ENCODE measurements at regions not wholly inside any gene's neighbourhood (a gene's known extent, or its start where the extent isn't known, plus 50 kb on each side); places are given as distances from the start of the nearest gene placed in this dataset.

DNA sequence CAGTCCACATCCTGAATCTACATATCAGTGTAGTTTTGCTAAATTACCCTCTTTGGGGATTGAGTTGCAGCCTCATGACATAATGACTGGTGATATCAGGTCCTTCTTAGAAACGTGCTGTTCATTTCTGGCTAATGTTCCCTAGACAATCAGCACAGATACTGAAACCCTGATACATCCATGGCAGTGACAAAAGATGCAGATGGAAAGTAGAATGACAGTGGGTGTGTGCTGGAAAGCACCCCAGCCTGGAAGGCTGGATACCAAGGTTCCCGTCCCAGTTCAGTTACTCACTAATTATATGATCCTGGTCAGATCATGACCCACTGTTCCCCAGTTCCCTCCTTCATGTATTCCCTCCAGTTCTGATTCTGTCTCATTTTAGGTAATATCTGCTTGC, 198.2 kb upstream of the FGGY start:
- no peaks in the 10 kb centered on the region for H3K4me1 ChIP-seq (ENCODE audit: control insufficient read depth, insufficient read depth, low read length)
- no peaks in the 10 kb centered on the region for H3K36me3 ChIP-seq (ENCODE audit: control insufficient read depth, insufficient read depth, low read length)
- no peaks in the 10 kb centered on the region for H3K27me3 ChIP-seq (ENCODE audit: control insufficient read depth, insufficient read depth, low read length)
- no peak overlapping the region for H3K9ac ChIP-seq (ENCODE audit: low read length)
- no peak overlapping the region for H3K27ac ChIP-seq (ENCODE audit: low read depth, low read length)
- H3K4me3 ChIP-seq (ENCODE audit: low read length), result no peak overlapping the region

DNA sequence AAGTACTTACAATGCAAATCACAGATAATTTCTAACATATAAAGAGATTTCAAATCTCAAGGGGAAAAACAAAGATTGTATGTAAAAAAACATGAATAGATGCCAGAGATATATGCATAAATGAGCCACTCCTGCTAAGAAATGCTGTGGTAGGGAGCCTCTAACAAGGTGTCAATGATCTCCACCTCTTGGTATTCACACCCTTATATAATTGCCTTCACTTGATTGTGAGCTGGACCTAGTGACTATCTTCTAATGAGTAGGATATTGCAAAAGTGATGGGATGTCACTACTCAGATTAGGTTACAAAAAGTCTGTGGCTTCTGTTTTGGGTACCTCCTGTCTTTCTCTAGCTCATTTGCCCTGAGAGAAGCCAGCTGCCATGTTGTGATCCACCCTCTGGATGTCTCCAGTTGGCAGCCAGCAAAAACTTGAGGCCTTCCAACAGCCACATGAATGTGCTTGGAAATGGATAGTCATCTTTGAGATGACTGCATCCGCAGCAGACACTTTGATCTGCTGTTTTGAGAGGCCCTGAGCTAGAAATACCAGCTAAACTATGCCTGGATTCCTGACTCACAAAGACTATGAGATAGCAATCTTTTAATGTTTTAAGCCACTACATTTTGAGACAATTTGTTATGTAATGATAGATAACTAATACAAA, 196.1 kb upstream of the FGGY start:
- H3K36me3 ChIP-seq (ENCODE audit: control insufficient read depth, insufficient read depth, low read length), result no peaks in the 10 kb centered on the region
- no peak overlapping the region for H3K4me3 ChIP-seq (ENCODE audit: low read length)
- H3K27ac ChIP-seq (ENCODE audit: low read depth, low read length), result no peak overlapping the region
- H3K4me1 ChIP-seq (ENCODE audit: control insufficient read depth, insufficient read depth, low read length), result no peaks in the 10 kb centered on the region
- no peaks in the 10 kb centered on the region for H3K27me3 ChIP-seq (ENCODE audit: control insufficient read depth, insufficient read depth, low read length)
- no peak overlapping the region for H3K9ac ChIP-seq (ENCODE audit: low read length)

DNA sequence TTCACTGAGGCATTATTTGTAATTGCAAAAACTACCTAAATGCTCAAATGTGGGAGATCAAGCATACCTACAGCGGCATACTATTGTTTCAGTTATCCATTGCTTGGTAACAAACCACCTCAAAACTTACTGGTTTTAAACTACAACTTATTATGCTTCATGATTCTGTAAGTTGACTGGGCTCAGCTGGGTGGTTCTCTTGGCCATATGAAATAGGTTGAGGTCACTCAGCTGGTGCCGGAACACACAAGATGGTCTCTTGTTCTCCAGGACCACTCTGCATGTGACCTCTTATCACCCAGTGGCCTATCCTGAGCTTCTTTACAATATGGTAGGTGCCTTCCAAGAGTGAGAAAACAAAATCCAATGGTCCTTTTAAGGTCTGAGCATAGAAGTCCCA, 195.4 kb upstream of the FGGY start:
- Histone ChIP-seq H3K9ac (ENCODE audit: low read length) (no peak overlapping the region), H3K36me3 (ENCODE audit: control insufficient read depth, insufficient read depth, low read length) (no peaks in the 10 kb centered on the region), H3K4me3 (ENCODE audit: low read length) (no peak overlapping the region), H3K4me1 (ENCODE audit: control insufficient read depth, insufficient read depth, low read length) (no peaks in the 10 kb centered on the region), H3K27ac (ENCODE audit: low read depth, low read length) (no peak overlapping the region), H3K27me3 (ENCODE audit: control insufficient read depth, insufficient read depth, low read length) (no peaks in the 10 kb centered on the region)

DNA sequence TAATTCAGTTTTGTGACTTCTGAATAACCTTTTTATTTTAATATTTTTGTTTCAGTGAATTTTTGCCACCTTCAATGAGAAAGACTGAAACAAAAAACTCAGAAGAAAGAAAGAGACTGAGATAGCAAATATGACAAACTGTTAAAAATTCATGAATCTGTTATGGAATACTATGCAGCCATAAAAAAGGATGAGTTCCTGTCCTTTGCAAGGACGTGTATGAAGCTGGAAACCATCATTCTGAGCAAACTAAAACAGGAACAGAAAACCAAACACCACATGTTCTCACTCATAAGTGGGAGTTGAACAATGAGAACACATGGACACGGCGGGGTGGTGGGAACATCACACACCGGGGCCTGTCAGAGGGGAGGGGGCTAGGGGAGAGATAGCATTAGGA, 193.4 kb upstream of the FGGY start:
- no peaks in the 10 kb centered on the region for H3K4me1 ChIP-seq (ENCODE audit: control insufficient read depth, insufficient read depth, low read length)
- H3K9ac ChIP-seq (ENCODE audit: low read length), result no peak overlapping the region
- H3K27me3 ChIP-seq (ENCODE audit: control insufficient read depth, insufficient read depth, low read length), result no peaks in the 10 kb centered on the region

GRCh38 chr1:59104191-59104760, 192.6 kb upstream of the FGGY start:
- Histone ChIP-seq H3K4me1 (ENCODE audit: control insufficient read depth, insufficient read depth, low read length) (no peaks in the 10 kb centered on the region), H3K4me3 (ENCODE audit: low read length) (no peak overlapping the region), H3K27me3 (ENCODE audit: control insufficient read depth, insufficient read depth, low read length) (no peaks in the 10 kb centered on the region), H3K36me3 (ENCODE audit: control insufficient read depth, insufficient read depth, low read length) (no peaks in the 10 kb centered on the region), H3K27ac (ENCODE audit: low read depth, low read length) (no peak overlapping the region), H3K9ac (ENCODE audit: low read length) (no peak overlapping the region)

More for the DNA sequence above, 193.4 kb upstream of the FGGY start:
- Histone ChIP-seq H3K36me3 (ENCODE audit: control insufficient read depth, insufficient read depth, low read length) (no peaks in the 10 kb centered on the region), H3K27ac (ENCODE audit: low read depth, low read length) (no peak overlapping the region), H3K4me3 (ENCODE audit: low read length) (no peak overlapping the region)

GRCh38 chr1:59105548-59106507, 191.1 kb upstream of the FGGY start:
- Histone ChIP-seq H3K36me3 (ENCODE audit: control insufficient read depth, insufficient read depth, low read length) (no peaks in the 10 kb centered on the region), H3K27ac (ENCODE audit: low read depth, low read length) (no peak overlapping the region), H3K9ac (ENCODE audit: low read length) (no peak overlapping the region), H3K4me1 (ENCODE audit: control insufficient read depth, insufficient read depth, low read length) (no peaks in the 10 kb centered on the region), H3K27me3 (ENCODE audit: control insufficient read depth, insufficient read depth, low read length) (no peaks in the 10 kb centered on the region), H3K4me3 (ENCODE audit: low read length) (no peak overlapping the region)

- Histone ChIP-seq H3K9ac (ENCODE audit: low read length) (no peak overlapping the region), H3K4me1 (ENCODE audit: control insufficient read depth, insufficient read depth, low read length) (no peaks in the 10 kb centered on the region), H3K36me3 (ENCODE audit: control insufficient read depth, insufficient read depth, low read length) (no peaks in the 10 kb centered on the region), H3K4me3 (ENCODE audit: low read length) (no peak overlapping the region), H3K27me3 (ENCODE audit: control insufficient read depth, insufficient read depth, low read length) (no peaks in the 10 kb centered on the region), H3K27ac (ENCODE audit: low read depth, low read length) (no peak overlapping the region)
Observed at GRCh38 chr1:59107516-59107915, 189.4 kb upstream of the FGGY start.

DNA sequence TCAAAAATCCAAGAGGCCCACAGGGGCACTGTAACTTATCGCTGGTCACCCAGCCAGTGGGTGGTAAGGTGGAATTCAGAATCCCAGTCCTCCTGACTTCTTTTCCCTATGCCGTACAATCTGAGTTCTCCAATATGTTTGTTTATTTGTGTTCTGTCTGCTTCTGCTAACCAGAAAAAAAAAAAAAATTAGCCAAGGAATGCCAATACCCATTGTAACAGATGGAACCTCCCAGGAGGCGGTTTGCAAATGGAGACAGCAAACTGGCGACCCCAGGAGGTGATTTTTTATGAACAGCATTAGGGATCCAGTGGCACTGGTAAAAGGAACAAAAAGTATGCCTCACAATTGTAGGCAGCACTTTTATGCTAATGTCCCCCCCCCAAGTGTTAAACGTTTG, 189.0 kb upstream of the FGGY start:
- H3K4me3 ChIP-seq (ENCODE audit: low read length), result no peak overlapping the region
- H3K27me3 ChIP-seq (ENCODE audit: control insufficient read depth, insufficient read depth, low read length), result no peaks in the 10 kb centered on the region
- H3K9ac ChIP-seq (ENCODE audit: low read length), result no peak overlapping the region
- H3K36me3 ChIP-seq (ENCODE audit: control insufficient read depth, insufficient read depth, low read length), result no peaks in the 10 kb centered on the region
- H3K4me1 ChIP-seq (ENCODE audit: control insufficient read depth, insufficient read depth, low read length), result no peaks in the 10 kb centered on the region
- no peak overlapping the region for H3K27ac ChIP-seq (ENCODE audit: low read depth, low read length)

DNA sequence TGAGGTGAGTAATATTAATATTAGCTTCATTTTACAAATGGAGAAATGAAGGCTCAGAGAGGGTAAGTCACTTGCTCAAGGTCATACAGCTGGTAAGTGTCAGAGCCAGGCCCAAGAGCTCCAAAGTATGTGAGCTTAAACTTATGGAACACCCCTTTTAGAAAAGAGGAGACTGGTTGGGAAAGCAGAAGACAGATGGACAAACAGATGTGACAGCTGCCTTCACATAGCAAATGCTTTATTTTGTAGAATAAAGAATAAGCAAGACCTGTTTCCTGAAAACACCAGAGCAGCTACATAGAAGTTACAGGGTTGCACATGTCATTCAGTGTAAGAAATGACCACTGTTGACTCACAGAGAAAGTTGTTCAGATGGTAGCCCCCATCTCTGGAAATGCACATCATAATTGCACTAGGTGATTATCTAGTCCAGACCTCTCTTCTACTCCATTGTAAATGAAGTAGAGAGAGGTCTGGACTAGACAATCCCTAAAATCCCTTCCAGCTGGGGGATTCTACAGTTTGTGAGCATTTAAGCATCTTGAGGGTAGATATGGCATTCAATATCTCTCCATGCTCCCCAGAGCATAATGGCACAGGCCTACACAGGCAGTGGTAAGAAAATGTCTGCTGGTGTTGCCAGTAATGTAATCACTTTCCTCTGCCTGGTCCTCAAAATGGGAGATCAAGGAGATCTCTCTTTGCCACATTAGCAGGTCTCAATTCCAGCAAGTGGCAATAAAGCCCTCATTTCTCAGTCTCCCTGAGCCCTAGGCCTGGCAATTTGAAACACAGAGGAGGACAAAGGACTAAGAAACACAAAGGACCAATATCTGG, 188.2 kb upstream of the FGGY start:
- H3K4me1 ChIP-seq (ENCODE audit: control insufficient read depth, insufficient read depth, low read length), result no peaks in the 10 kb centered on the region
- H3K36me3 ChIP-seq (ENCODE audit: control insufficient read depth, insufficient read depth, low read length), result no peaks in the 10 kb centered on the region
- no peaks in the 10 kb centered on the region for H3K27me3 ChIP-seq (ENCODE audit: control insufficient read depth, insufficient read depth, low read length)
- H3K4me3 ChIP-seq (ENCODE audit: low read length), result no peak overlapping the region
- no peak overlapping the region for H3K9ac ChIP-seq (ENCODE audit: low read length)
- H3K27ac ChIP-seq (ENCODE audit: low read depth, low read length), result no peak overlapping the region

DNA sequence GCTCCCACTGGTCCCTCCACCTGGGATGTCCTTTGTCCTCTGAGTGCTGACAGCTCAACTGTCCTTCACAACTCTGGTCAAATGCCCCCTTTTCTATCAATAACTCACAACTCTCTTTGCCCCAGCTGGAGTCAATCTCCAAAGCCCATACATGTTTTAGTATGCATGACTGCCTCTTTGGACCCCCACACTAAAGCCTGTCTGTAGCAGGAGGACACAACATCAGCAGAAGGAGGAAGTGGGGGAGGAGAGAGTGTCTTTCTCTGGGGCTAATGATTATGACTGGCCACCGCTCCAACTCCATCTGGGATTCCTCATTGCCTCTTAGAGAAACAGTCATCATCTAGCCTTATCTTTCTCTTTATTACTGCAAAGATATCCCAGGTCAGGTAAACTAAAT, 186.6 kb upstream of the FGGY start:
- Histone ChIP-seq H3K27ac (ENCODE audit: low read depth, low read length) (no peak overlapping the region), H3K27me3 (ENCODE audit: control insufficient read depth, insufficient read depth, low read length) (no peaks in the 10 kb centered on the region), H3K4me3 (ENCODE audit: low read length) (no peak overlapping the region), H3K4me1 (ENCODE audit: control insufficient read depth, insufficient read depth, low read length) (no peaks in the 10 kb centered on the region), H3K9ac (ENCODE audit: low read length) (no peak overlapping the region), H3K36me3 (ENCODE audit: control insufficient read depth, insufficient read depth, low read length) (no peaks in the 10 kb centered on the region)

DNA sequence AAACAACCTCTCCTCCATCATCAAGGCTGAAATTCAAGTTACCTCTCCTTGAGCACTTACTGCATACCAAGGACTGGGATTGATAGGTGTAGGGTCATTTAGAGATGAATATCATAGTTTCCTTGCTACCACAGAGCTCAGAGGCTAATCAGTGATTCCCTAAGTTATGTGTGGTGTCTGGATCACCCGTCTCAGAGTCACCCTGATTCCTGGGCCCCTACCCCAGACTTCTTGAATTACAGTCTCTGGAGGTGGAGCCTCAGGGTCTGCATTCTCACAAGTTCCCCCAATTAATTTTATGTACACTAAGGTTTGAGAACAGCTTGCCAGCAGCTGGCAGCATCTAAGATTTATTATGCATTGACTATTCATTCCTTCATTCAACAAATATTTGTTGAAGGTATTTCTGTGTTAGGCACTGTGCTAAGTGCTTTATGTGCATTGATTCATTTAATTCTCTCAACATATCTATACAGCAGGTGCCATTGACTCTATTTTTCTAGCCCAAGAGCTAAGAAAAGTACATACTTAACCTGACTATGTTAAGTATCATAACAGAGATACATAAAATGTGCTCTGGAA, 182.9 kb upstream of the FGGY start:
- H3K4me1 ChIP-seq (ENCODE audit: control insufficient read depth, insufficient read depth, low read length), result no peaks in the 10 kb centered on the region
- no peaks in the 10 kb centered on the region for H3K36me3 ChIP-seq (ENCODE audit: control insufficient read depth, insufficient read depth, low read length)
- H3K9ac ChIP-seq (ENCODE audit: low read length), result no peak overlapping the region
- H3K27ac ChIP-seq (ENCODE audit: low read depth, low read length), result no peak overlapping the region
- H3K27me3 ChIP-seq (ENCODE audit: control insufficient read depth, insufficient read depth, low read length), result no peaks in the 10 kb centered on the region
- no peak overlapping the region for H3K4me3 ChIP-seq (ENCODE audit: low read length)

- H3K27ac ChIP-seq (ENCODE audit: low read depth, low read length), result no peak overlapping the region
- H3K36me3 ChIP-seq (ENCODE audit: control insufficient read depth, insufficient read depth, low read length), result no peaks in the 10 kb centered on the region
- H3K27me3 ChIP-seq (ENCODE audit: control insufficient read depth, insufficient read depth, low read length), result no peaks in the 10 kb centered on the region
- H3K9ac ChIP-seq (ENCODE audit: low read length), result no peak overlapping the region
- H3K4me3 ChIP-seq (ENCODE audit: low read length), result no peak overlapping the region
- no peaks in the 10 kb centered on the region for H3K4me1 ChIP-seq (ENCODE audit: control insufficient read depth, insufficient read depth, low read length)
Observed at GRCh38 chr1:59115865-59116264, 181.0 kb upstream of the FGGY start.
